Epithelial cell of proximal tubule (primary cell): ENCODE measurements at regions not wholly inside any gene's neighbourhood (a gene's known extent, or its start where the extent isn't known, plus 50 kb on each side); places are given as distances from the start of the nearest gene placed in this dataset.
"Not testable (repeated sequence)": the region's sequence is repeated elsewhere in the genome, so short reads cannot be mapped to it uniquely, and the experiment has no call there.

ENCODE experiments used
- DNase-seq: peaks from one replicate; pipeline ENCODE4 v3.0.0-alpha.2; 2011; ENCODE audit warnings: low read depth
- H3K4me3 ChIP-seq: 2 replicates; pipeline ENCODE4 v1.5.1; 2011; ENCODE audit warnings: low read depth, mild to moderate bottlenecking, low read length
- CTCF ChIP-seq: conservative IDR thresholded peaks from 2 replicates; pipeline ENCODE4 v1.5.1; 2012; ENCODE audit warnings: low read depth, mild to moderate bottlenecking, low read length

- TF ChIP-seq CTCF: no peak
- DNase-seq: no peak
- no peak overlapping the region for H3K4me3 ChIP-seq
These were observed 62.2 kb upstream of the P2RY1 start for GRCh38 chr3:152772674-152773225.

GRCh38 chr3:152773633-152774032 is 61.3 kb upstream of the P2RY1 start:
- H3K4me3 ChIP-seq: no peak overlapping the region
- no peak for TF ChIP-seq CTCF

GRCh38 chr3:152774230-152774629 is 60.7 kb upstream of the P2RY1 start:
- H3K4me3 ChIP-seq: not testable (repeated sequence)

More at GRCh38 chr3:152773633-152774032, 61.3 kb upstream of the P2RY1 start:
- no peak for DNase-seq

GRCh38 chr3:152778022-152778421 is 56.9 kb upstream of the P2RY1 start:
- TF ChIP-seq CTCF: no peak
- no peak for DNase-seq
- H3K4me3 ChIP-seq: no peak overlapping the region

More at GRCh38 chr3:152774230-152774629, 60.7 kb upstream of the P2RY1 start:
- DNase-seq: not testable (repeated sequence)

- H3K4me3 ChIP-seq: no peak overlapping the region
- no peak for TF ChIP-seq CTCF
- DNase-seq: no peak
These were observed 55.3 kb upstream of the P2RY1 start for GRCh38 chr3:152779653-152780052.

- TF ChIP-seq CTCF: no peak
- peak; percentile 10 for DNase-seq
- no peak overlapping the region for H3K4me3 ChIP-seq
These were observed 54.4 kb upstream of the P2RY1 start for GRCh38 chr3:152780553-152780952.

- no peak for DNase-seq
- no peak for TF ChIP-seq CTCF
- no peak overlapping the region for H3K4me3 ChIP-seq
These were observed 49.9 kb upstream of the P2RY1 start for GRCh38 chr3:152785051-152785450.
